Aorta (tissue), 5 donors: ENCODE measurements at regions not wholly inside any gene's neighbourhood (a gene's known extent, or its start where the extent isn't known, plus 50 kb on each side); places are given as distances from the start of the nearest gene placed in this dataset.
"Not testable (repeated sequence)": the region's sequence is repeated elsewhere in the genome, so short reads cannot be mapped to it uniquely, and the experiment has no call there.

Experiments
- ATAC-seq: fragments of 200-7000 bp; cut with Tn5 transposase; one replicate; pipeline ENCODE4 v1.9.1; 2022; ENCODE audit warnings: moderate library complexity; ENCODE audit not compliant: low FRiP score
- DNase-seq, 2 donors: peaks; one replicate each; pipeline ENCODE4 v3.0.0-alpha.2; 2020
- H3K27ac ChIP-seq, 2 donors: one replicate each; pipeline ENCODE4 v1.5.1; 2013; ENCODE audit warnings: low read length in 2 of 2, mild to moderate bottlenecking in 2 of 2, moderate library complexity in 2 of 2, control low read depth in 1 of 2, inconsistent platforms in 1 of 2, low read depth in 1 of 2
- H3K27me3 ChIP-seq, 2 donors: one replicate each; pipeline ENCODE4 v1.6.1; 2013; ENCODE audit warnings: control low read depth in 1 of 2, low read length in 1 of 2, mild to moderate bottlenecking in 1 of 2, moderate library complexity in 1 of 2; ENCODE audit not compliant: insufficient read depth in 2 of 2, control insufficient read depth in 1 of 2
- H3K36me3 ChIP-seq, 2 donors: one replicate each; pipeline ENCODE4 v1.6.1; 2013; ENCODE audit warnings: control low read depth in 1 of 2, low read length in 1 of 2, mild to moderate bottlenecking in 1 of 2; ENCODE audit not compliant: insufficient read depth in 2 of 2, control insufficient read depth in 1 of 2
- H3K4me1 ChIP-seq, 2 donors: one replicate each; pipeline ENCODE4 v1.6.1; 2013; ENCODE audit warnings: low read length in 2 of 2, control low read depth in 1 of 2, mild to moderate bottlenecking in 1 of 2, moderate library complexity in 1 of 2; ENCODE audit not compliant: insufficient read depth in 2 of 2, control insufficient read depth in 1 of 2
- H3K4me3 ChIP-seq, 2 donors: one replicate each; pipeline ENCODE4 v1.5.1; 2013; ENCODE audit warnings: low read length in 2 of 2, control low read depth in 1 of 2, mild to moderate bottlenecking in 1 of 2
- H3K9me3 ChIP-seq: one replicate; pipeline ENCODE4 v1.6.1; 2013; ENCODE audit warnings: mild to moderate bottlenecking, low read length; ENCODE audit not compliant: control insufficient read depth
- WGBS, 2 donors: extraction: QIAGEN DNeasy Blood & Tissue Kit; methylation state at CpG; one replicate each; pipeline ENCODE4 v1.1.7; 2013; 5-methylcytosine and 5-hydroxymethylcytosine counted together
- intact Hi-C, 2 donors: fragments of 100-400 bp; cut with DNase I; formaldehyde crosslinking; loops; one replicate each; pipeline versions ENCODE4 v1.14.2 to v1.15.0; 2022
- donor health status: healthy with polysubstance abuse.
- donor health status: Bipolar disorder and iron deficiency.
- donor health status: DM: no; HTN: no; CAD: no.
- donor health status: DM: no; HTN: no; CAD: no.
- donor health status: DM: yes; HTN: yes; CAD: no.

- DNase-seq (no peak), ATAC-seq (no peak)
- Histone ChIP-seq H3K4me3 (no peak overlapping the region), H3K36me3 (no peaks in the 10 kb centered on the region), H3K9me3 (no peaks in the 10 kb centered on the region), H3K27ac (no peak overlapping the region), H3K4me1 (no peaks in the 10 kb centered on the region), H3K27me3 (no peaks in the 10 kb centered on the region)
- intact Hi-C loops = no loop called here
- WGBS, 2 donors = 20 to 58% methylated on average over 2 of the region's 2 CpGs
These were observed 160.7 kb upstream of the LRFN5 start for GRCh38 chr14:41446008-41446407.

GRCh38 chr14:41423503-41423902 lies 183.2 kb upstream of the LRFN5 start:
- H3K27me3 ChIP-seq = no peaks in the 10 kb centered on the region
- 63 to 70% methylated on average over 3 of the region's 3 CpGs for WGBS, 2 donors
- no peak for ATAC-seq
- no peak overlapping the region for H3K27ac ChIP-seq
- no peaks in the 10 kb centered on the region for H3K36me3 ChIP-seq
- H3K4me3 ChIP-seq = no peak overlapping the region
- H3K9me3 ChIP-seq = no peaks in the 10 kb centered on the region
- no peaks in the 10 kb centered on the region for H3K4me1 ChIP-seq
- intact Hi-C loops = no loop called here
- no peak for DNase-seq

- H3K36me3 ChIP-seq, H3K4me1 ChIP-seq, H3K4me3 ChIP-seq, ATAC-seq, DNase-seq, intact Hi-C loops, H3K27me3 ChIP-seq, H3K27ac ChIP-seq, H3K9me3 ChIP-seq: not testable (repeated sequence)
- 92 to 95% methylated on average over 6 of the region's 6 CpGs for WGBS, 2 donors
These were observed 185.4 kb upstream of the LRFN5 start for GRCh38 chr14:41421308-41421707.

- no peaks in the 10 kb centered on the region for H3K36me3 ChIP-seq
- H3K27me3 ChIP-seq = no peaks in the 10 kb centered on the region
- intact Hi-C loops = no loop called here
- 77 to 89% methylated on average over 4 of the region's 4 CpGs for WGBS, 2 donors
- no peak overlapping the region for H3K27ac ChIP-seq
- no peaks in the 10 kb centered on the region for H3K4me1 ChIP-seq
- DNase-seq = no peak
- H3K4me3 ChIP-seq = no peak overlapping the region
- no peaks in the 10 kb centered on the region for H3K9me3 ChIP-seq
- no peak for ATAC-seq
These were observed 187.0 kb upstream of the LRFN5 start for GRCh38 chr14:41419709-41420108.

- 58 to 62% methylated on average over 5 of the region's 5 CpGs for WGBS, 2 donors
- no peak for DNase-seq
- ATAC-seq = no peak
These were observed 187.8 kb upstream of the LRFN5 start for GRCh38 chr14:41418851-41419250.

GRCh38 chr14:41409806-41410205 lies 196.9 kb upstream of the LRFN5 start:
- no peak overlapping the region for H3K4me3 ChIP-seq
- ATAC-seq (no peak), DNase-seq (no peak)
- peaks cover 0 to 1% of the 10 kb centered on the region in 2 donors for H3K27me3 ChIP-seq
- H3K9me3 ChIP-seq = no peaks in the 10 kb centered on the region
- no peaks in the 10 kb centered on the region for H3K4me1 ChIP-seq
- intact Hi-C loops = no loop called here
- no peaks in the 10 kb centered on the region for H3K36me3 ChIP-seq
- no peak overlapping the region for H3K27ac ChIP-seq

More at GRCh38 chr14:41418851-41419250, 187.8 kb upstream of the LRFN5 start:
- intact Hi-C loops = no loop called here
- Histone ChIP-seq H3K4me3 (no peak overlapping the region), H3K4me1 (no peaks in the 10 kb centered on the region), H3K27ac (no peak overlapping the region), H3K36me3 (no peaks in the 10 kb centered on the region), H3K9me3 (no peaks in the 10 kb centered on the region), H3K27me3 (no peaks in the 10 kb centered on the region)

- Histone ChIP-seq H3K27me3 (peaks cover 0 to 1% of the 10 kb centered on the region in 2 donors), H3K27ac (no peak overlapping the region), H3K36me3 (no peaks in the 10 kb centered on the region), H3K4me3 (no peak overlapping the region), H3K9me3 (no peaks in the 10 kb centered on the region), H3K4me1 (no peaks in the 10 kb centered on the region)
- intact Hi-C loops = no loop called here
- DNase-seq (no peak), ATAC-seq (no peak)
These were observed 202.6 kb upstream of the LRFN5 start for GRCh38 chr14:41404126-41404525.

GRCh38 chr14:41403360-41403759 lies 203.3 kb upstream of the LRFN5 start:
- intact Hi-C loops = no loop called here
- peaks cover 0 to 1% of the 10 kb centered on the region in 2 donors for H3K27me3 ChIP-seq
- no peaks in the 10 kb centered on the region for H3K4me1 ChIP-seq
- ATAC-seq (no peak), DNase-seq (no peak)
- H3K4me3 ChIP-seq = no peak overlapping the region
- H3K36me3 ChIP-seq = no peaks in the 10 kb centered on the region
- H3K27ac ChIP-seq = no peak overlapping the region
- no peaks in the 10 kb centered on the region for H3K9me3 ChIP-seq

- Histone ChIP-seq H3K4me3 (no peak overlapping the region), H3K27me3 (no peaks in the 10 kb centered on the region), H3K27ac (no peak overlapping the region), H3K4me1 (no peaks in the 10 kb centered on the region), H3K36me3 (no peaks in the 10 kb centered on the region), H3K9me3 (no peaks in the 10 kb centered on the region)
- DNase-seq = no peak
- intact Hi-C loops = no loop called here
- no peak for ATAC-seq
These were observed 208.8 kb upstream of the LRFN5 start for GRCh38 chr14:41397926-41398325.
